B cell (primary cell): ENCODE measurements at regions not wholly inside any gene's neighbourhood (a gene's known extent, or its start where the extent isn't known, plus 50 kb on each side); places are given as distances from the start of the nearest gene placed in this dataset.

ENCODE experiments used
- ATAC-seq: fragments of 200-7000 bp; cut with Tn5 transposase; one replicate; pipeline ENCODE4 v1.10.0; 2021; ENCODE audit warnings: low read depth, mild to moderate bottlenecking, moderate number of reproducible peaks, moderate library complexity
- CTCF ChIA-PET: fragments of 350-600 bp; sonication (Branson Sonifier 250); formaldehyde crosslinking; loops from one replicate; lab custom pipeline; 2021; ENCODE audit warnings: antibody characterized with exemption, inconsistent platforms; lab: Charles Lee
- POLR2A ChIA-PET: fragments of 350-600 bp; sonication (Branson Sonifier 250); formaldehyde crosslinking; loops from one replicate; lab custom pipeline; 2021; ENCODE audit warnings: antibody characterized with exemption; lab: Charles Lee
- DNase-seq: peaks from one replicate; pipeline ENCODE4 v3.0.0; 2013
- H2AFZ ChIP-seq: 2 replicates; pipeline ENCODE4 v1.6.1; 2012; ENCODE audit warnings: mild to moderate bottlenecking, low read depth, low read length; ENCODE audit not compliant: insufficient read depth, poor library complexity, severe bottlenecking
- H3K27ac ChIP-seq, 2 donors: 1 replicate in 1 of 2; 2 replicates in 1 of 2; pipeline ENCODE4 v1.5.1; 2012 to 2013; ENCODE audit warnings: low read length in 2 of 2, mild to moderate bottlenecking in 2 of 2, moderate library complexity in 1 of 2
- H3K27me3 ChIP-seq, 4 experiments: fragments of 200-600 bp in 1 of 4; sonication (generic) in 1 of 4; replicated peaks in 1 of 4; 1 replicate in 2 of 4; 2 replicates in 2 of 4; pipeline versions ENCODE4 v1.6.1 to v1.7.0; 2013 to 2016; ENCODE audit warnings: low read length in 3 of 4, mild to moderate bottlenecking in 2 of 4, mixed read lengths in 1 of 4, moderate library complexity in 1 of 4; ENCODE audit not compliant: insufficient read depth in 4 of 4, control insufficient read depth in 3 of 4; ENCODE audit errors: control extremely low read depth in 1 of 4
- H3K36me3 ChIP-seq, 2 experiments: replicated peaks in 1 of 2; 1 replicate in 1 of 2; 2 replicates in 1 of 2; pipeline versions ENCODE4 v1.6.1 to v1.7.1; 2013; ENCODE audit warnings: low read length in 1 of 2; ENCODE audit not compliant: insufficient read depth in 2 of 2, control insufficient read depth in 1 of 2; ENCODE audit errors: control extremely low read depth in 1 of 2, extremely low read depth in 1 of 2
- H3K4me1 ChIP-seq, 2 donors: fragments of 200-600 bp in 1 of 2; sonication (generic) in 1 of 2; 1 replicate in 1 of 2; 2 replicates in 1 of 2; pipeline versions ENCODE4 v1.5.1 to v1.6.1; 2013 to 2017; ENCODE audit warnings: low read length in 2 of 2; ENCODE audit not compliant: control insufficient read depth in 2 of 2, insufficient read depth in 2 of 2
- H3K4me2 ChIP-seq: replicated peaks from 2 replicates; pipeline ENCODE3; 2012; ENCODE audit warnings: mild to moderate bottlenecking, low read depth, low read length; ENCODE audit not compliant: poor library complexity, severe bottlenecking
- H3K4me3 ChIP-seq, 5 experiments: fragments of 200-600 bp in 1 of 5; sonication (generic) in 1 of 5; 1 replicate in 3 of 5; 2 replicates in 2 of 5; pipeline versions ENCODE4 v1.5.1 to v1.7.0; 2011 to 2016; ENCODE audit warnings: low read length in 4 of 5, mild to moderate bottlenecking in 4 of 5, low read depth in 2 of 5, control low read depth in 1 of 5, moderate library complexity in 1 of 5; ENCODE audit not compliant: insufficient read depth in 1 of 5; ENCODE audit errors: control extremely low read depth in 1 of 5, extremely low read depth in 1 of 5
- H3K79me2 ChIP-seq: fragments of 200-600 bp; sonication (generic); one replicate; pipeline ENCODE4 v1.6.0; 2016; ENCODE audit warnings: low read length; ENCODE audit not compliant: control insufficient read depth, insufficient read depth
- H3K9ac ChIP-seq: fragments of 200-600 bp; sonication (generic); 2 replicates; pipeline ENCODE4 v1.6.1; 2017; ENCODE audit warnings: mild to moderate bottlenecking, low read length, moderate library complexity
- H3K9me3 ChIP-seq, 3 donors: one replicate each; pipeline versions ENCODE4 v1.6.1 to v1.7.1; 2013; ENCODE audit warnings: low read length in 2 of 3; ENCODE audit not compliant: control insufficient read depth in 2 of 3, insufficient read depth in 1 of 3; ENCODE audit errors: control extremely low read depth in 1 of 3
- H4K20me1 ChIP-seq: 2 replicates; pipeline ENCODE4 v1.6.0; 2012; ENCODE audit warnings: mild to moderate bottlenecking, low read length; ENCODE audit not compliant: insufficient read depth, control insufficient read depth, poor library complexity, severe bottlenecking
- H3K27ac Mint-ChIP-seq: one replicate; pipeline ENCODE4 v1.8.0; 2021; ENCODE audit warnings: mixed read lengths
- H3K27me3 Mint-ChIP-seq: one replicate; pipeline ENCODE4 v1.8.0; 2021; ENCODE audit warnings: mixed read lengths
- H3K4me1 Mint-ChIP-seq: one replicate; pipeline ENCODE4 v1.8.0; 2021; ENCODE audit warnings: mixed read lengths
- H3K4me3 Mint-ChIP-seq: one replicate; pipeline ENCODE4 v1.8.0; 2021; ENCODE audit warnings: mixed read lengths
- H3K9me3 Mint-ChIP-seq: one replicate; pipeline ENCODE4 v1.8.0; 2022; ENCODE audit warnings: mixed read lengths; ENCODE audit not compliant: insufficient read depth
- EZH2 ChIP-seq: IDR thresholded peaks from 2 replicates; pipeline ENCODE4 v1.6.1; 2012; ENCODE audit warnings: borderline replicate concordance, low read depth, mild to moderate bottlenecking, moderate library complexity, low read length; ENCODE audit not compliant: insufficient read depth, poor library complexity, severe bottlenecking
- WGBS: methylation state at CpG from one replicate; pipeline ENCODE4 v1.1.5; 2013; ENCODE audit warnings: missing lambda C conversion rate; ENCODE audit not compliant: insufficient coverage; 5-methylcytosine and 5-hydroxymethylcytosine counted together
- intact Hi-C: fragments of 100-400 bp; cut with micrococcal nuclease; formaldehyde crosslinking; loops from one replicate; pipeline ENCODE4 v1.10.0; 2022
- TF ChIP-seq, protein P1 (sequence below): fragments of 200-600 bp; IDR thresholded peaks from one replicate; pipeline ENCODE4 v1.8.0; 2022; ENCODE audit warnings: antibody characterized with exemption, mild to moderate bottlenecking

DNA sequence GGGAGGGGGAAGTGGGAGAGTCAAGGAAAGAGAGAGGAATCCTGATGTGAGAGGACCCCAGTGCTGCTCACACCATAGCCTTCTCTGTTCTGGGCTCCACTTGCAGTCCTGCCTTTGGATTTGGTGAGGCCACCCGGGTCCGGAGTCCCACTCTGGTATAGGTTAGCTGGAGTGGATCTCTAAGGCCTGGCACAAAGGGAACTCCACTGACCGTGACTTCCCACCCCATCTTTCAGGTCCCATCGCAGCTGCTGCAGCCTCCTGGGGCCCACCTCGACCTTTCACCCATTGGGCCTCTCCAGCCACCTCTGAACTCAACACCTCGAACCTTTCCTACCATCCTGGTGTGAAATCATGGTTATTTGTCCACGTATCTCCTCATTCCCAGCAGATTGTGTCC is 324.4 kb downstream of the MATN1 start:
- Histone ChIP-seq H3K9ac (no peak overlapping the region), H3K27me3 (no peaks in the 10 kb centered on the region), H3K4me2 (no peak overlapping the region), H3K79me2 (no peaks in the 10 kb centered on the region), H3K27ac (no peak overlapping the region), H3K4me3 (no peak overlapping the region), H4K20me1 (no peaks in the 10 kb centered on the region), H2AFZ (no peak overlapping the region), H3K36me3 (no peaks in the 10 kb centered on the region), H3K4me1 (no peaks in the 10 kb centered on the region), H3K9me3 (peaks cover 0 to 2% (median 1%) of the 10 kb centered on the region in 3 donors)
- 74% methylated on average over 7 of the region's 7 CpGs for WGBS
- H3K27me3 Mint-ChIP-seq: peaks cover 13% of the 10 kb centered on the region
- no peak overlapping the region for H3K4me3 Mint-ChIP-seq
- no peaks in the 10 kb centered on the region for H3K9me3 Mint-ChIP-seq
- no peak overlapping the region for H3K27ac Mint-ChIP-seq
- POLR2A ChIA-PET: no interaction called here
- CTCF ChIA-PET: no interaction called here
- no peak for ATAC-seq
- no peaks in the 10 kb centered on the region for H3K4me1 Mint-ChIP-seq
- intact Hi-C loops: no loop called here
- DNase-seq: no peak
- TF ChIP-seq, protein P1, sequence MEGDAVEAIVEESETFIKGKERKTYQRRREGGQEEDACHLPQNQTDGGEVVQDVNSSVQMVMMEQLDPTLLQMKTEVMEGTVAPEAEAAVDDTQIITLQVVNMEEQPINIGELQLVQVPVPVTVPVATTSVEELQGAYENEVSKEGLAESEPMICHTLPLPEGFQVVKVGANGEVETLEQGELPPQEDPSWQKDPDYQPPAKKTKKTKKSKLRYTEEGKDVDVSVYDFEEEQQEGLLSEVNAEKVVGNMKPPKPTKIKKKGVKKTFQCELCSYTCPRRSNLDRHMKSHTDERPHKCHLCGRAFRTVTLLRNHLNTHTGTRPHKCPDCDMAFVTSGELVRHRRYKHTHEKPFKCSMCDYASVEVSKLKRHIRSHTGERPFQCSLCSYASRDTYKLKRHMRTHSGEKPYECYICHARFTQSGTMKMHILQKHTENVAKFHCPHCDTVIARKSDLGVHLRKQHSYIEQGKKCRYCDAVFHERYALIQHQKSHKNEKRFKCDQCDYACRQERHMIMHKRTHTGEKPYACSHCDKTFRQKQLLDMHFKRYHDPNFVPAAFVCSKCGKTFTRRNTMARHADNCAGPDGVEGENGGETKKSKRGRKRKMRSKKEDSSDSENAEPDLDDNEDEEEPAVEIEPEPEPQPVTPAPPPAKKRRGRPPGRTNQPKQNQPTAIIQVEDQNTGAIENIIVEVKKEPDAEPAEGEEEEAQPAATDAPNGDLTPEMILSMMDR: no peak
- no peak for TF ChIP-seq EZH2

- no peaks in the 10 kb centered on the region for H4K20me1 ChIP-seq
- H3K27me3 Mint-ChIP-seq: peaks cover 18% of the 10 kb centered on the region
- H2AFZ ChIP-seq: no peak overlapping the region
- TF ChIP-seq, protein P1: no peak
- TF ChIP-seq EZH2: no peak
- no peak for ATAC-seq
- no peaks in the 10 kb centered on the region for H3K4me1 Mint-ChIP-seq
- H3K79me2 ChIP-seq: no peaks in the 10 kb centered on the region
- POLR2A ChIA-PET: no interaction called here
- H3K4me3 Mint-ChIP-seq: no peak overlapping the region
- intact Hi-C loops: no loop called here
- H3K27me3 ChIP-seq: no peaks in the 10 kb centered on the region
- no peak overlapping the region for H3K9ac ChIP-seq
- H3K4me2 ChIP-seq: no peak overlapping the region
- CTCF ChIA-PET: no interaction called here
- DNase-seq: no peak
- no peak overlapping the region for H3K4me3 ChIP-seq
- H3K36me3 ChIP-seq: no peaks in the 10 kb centered on the region
- no peak overlapping the region for H3K27ac ChIP-seq
- no peaks in the 10 kb centered on the region for H3K4me1 ChIP-seq
- H3K9me3 Mint-ChIP-seq: peaks cover 2% of the 10 kb centered on the region
- peaks cover 0 to 2% (median 1%) of the 10 kb centered on the region in 3 donors for H3K9me3 ChIP-seq
- WGBS: 93% methylated on average over 6 of the region's 6 CpGs
- H3K27ac Mint-ChIP-seq: no peak overlapping the region
These were observed 325.8 kb downstream of the MATN1 start for GRCh38 chr1:30397576-30397975.
